Fibroblast of the aortic adventitia (primary cell): ENCODE measurements at regions not wholly inside any gene's neighbourhood (a gene's known extent, or its start where the extent isn't known, plus 50 kb on each side); places are given as distances from the start of the nearest gene placed in this dataset.

Source experiments
- DNase-seq: peaks from one replicate; pipeline ENCODE4 v3.0.0-alpha.2; 2010; ENCODE audit warnings: low read depth
- H3K4me3 ChIP-seq: 2 replicates; pipeline ENCODE4 v1.5.1; 2011; ENCODE audit warnings: low read depth, mild to moderate bottlenecking, control low read depth, low read length, moderate library complexity
- CTCF ChIP-seq: IDR thresholded peaks from 2 replicates; pipeline ENCODE4 v1.5.1; 2011; ENCODE audit warnings: mild to moderate bottlenecking, low read length, control low read depth, inconsistent platforms; ENCODE audit not compliant: insufficient read depth

GRCh38 chr4:89609756-89610155 is 227.2 kb downstream of the SNCA start:
- no peak for TF ChIP-seq CTCF
- no peak overlapping the region for H3K4me3 ChIP-seq
- DNase-seq = no peak

GRCh38 chr4:89604951-89605350 is 232.0 kb downstream of the SNCA start:
- DNase-seq = no peak
- no peak for TF ChIP-seq CTCF
- no peak overlapping the region for H3K4me3 ChIP-seq

- DNase-seq = no peak
- no peak overlapping the region for H3K4me3 ChIP-seq
- TF ChIP-seq CTCF = no peak
Observed at GRCh38 chr4:89599026-89599425, 237.9 kb downstream of the SNCA start.

- DNase-seq = peak; percentile 4
- TF ChIP-seq CTCF = no peak
- H3K4me3 ChIP-seq = no peak overlapping the region
Observed at GRCh38 chr4:89598602-89599001, 238.4 kb downstream of the SNCA start.

GRCh38 chr4:89595125-89595789 is 241.7 kb downstream of the SNCA start:
- DNase-seq = no peak
- no peak for TF ChIP-seq CTCF
- H3K4me3 ChIP-seq = no peak overlapping the region

- H3K4me3 ChIP-seq = no peak overlapping the region
- no peak for DNase-seq
- no peak for TF ChIP-seq CTCF
Observed at GRCh38 chr4:89590128-89590527, 246.8 kb downstream of the SNCA start.

GRCh38 chr4:89588421-89588820 is 248.5 kb downstream of the SNCA start:
- TF ChIP-seq CTCF = no peak
- H3K4me3 ChIP-seq = no peak overlapping the region
- DNase-seq = no peak
